CD4-positive, alpha-beta memory T cell (primary cell): ENCODE measurements at regions not wholly inside any gene's neighbourhood (a gene's known extent, or its start where the extent isn't known, plus 50 kb on each side); places are given as distances from the start of the nearest gene placed in this dataset.
"Not testable (repeated sequence)": the region's sequence is repeated elsewhere in the genome, so short reads cannot be mapped to it uniquely, and the experiment has no call there.

Experiments
- CTCF ChIA-PET: fragments of 350-600 bp; sonication (Branson Sonifier 250); formaldehyde crosslinking; loops from one replicate; lab custom pipeline; 2021; ENCODE audit warnings: inconsistent platforms; ENCODE audit not compliant: partially characterized antibody; lab: Charles Lee
- POLR2A ChIA-PET: fragments of 350-600 bp; sonication (Branson Sonifier 250); formaldehyde crosslinking; loops from one replicate; lab custom pipeline; 2021; ENCODE audit not compliant: partially characterized antibody; lab: Charles Lee
- DNase-seq, 5 donors: peaks; one replicate each; pipeline versions ENCODE4 v3.0.0 to v3.0.0-alpha.2; 2020 to 2022; ENCODE audit warnings: mixed read lengths in 1 of 5
- H3K27ac ChIP-seq: one replicate; pipeline ENCODE4 v1.7.0; 2013; ENCODE audit warnings: low read depth, low read length
- H3K27me3 ChIP-seq: 2 replicates; pipeline ENCODE4 v1.7.0; 2013; ENCODE audit warnings: mild to moderate bottlenecking, low read length, moderate library complexity; ENCODE audit not compliant: insufficient read depth
- H3K36me3 ChIP-seq: 2 replicates; pipeline ENCODE4 v1.7.0; 2013; ENCODE audit warnings: mild to moderate bottlenecking, low read length, moderate library complexity; ENCODE audit not compliant: insufficient read depth
- H3K4me1 ChIP-seq: 2 replicates; pipeline ENCODE4 v1.7.0; 2013; ENCODE audit warnings: mild to moderate bottlenecking, low read length, moderate library complexity; ENCODE audit not compliant: insufficient read depth
- H3K4me3 ChIP-seq, 2 donors: one replicate each; pipeline ENCODE4 v1.7.0; 2013; ENCODE audit warnings: low read length in 2 of 2, mild to moderate bottlenecking in 1 of 2
- H3K9me3 ChIP-seq, 2 donors: one replicate each; pipeline ENCODE4 v1.7.0; 2013; ENCODE audit warnings: low read length in 2 of 2, control low read depth in 1 of 2; ENCODE audit not compliant: control insufficient read depth in 1 of 2
- H3K27ac Mint-ChIP-seq, 7 donors: one replicate each; pipeline ENCODE4 v1.8.0; 2020 to 2021; ENCODE audit warnings: mixed read lengths in 7 of 7, mild to moderate bottlenecking in 6 of 7, inconsistent platforms in 3 of 7, moderate library complexity in 3 of 7
- H3K27me3 Mint-ChIP-seq, 2 donors: one replicate each; pipeline ENCODE4 v1.8.0; 2020 to 2021; ENCODE audit warnings: mixed read lengths in 2 of 2
- H3K36me3 Mint-ChIP-seq, 2 donors: one replicate each; pipeline ENCODE4 v1.8.0; 2020 to 2021; ENCODE audit warnings: mixed read lengths in 2 of 2, inconsistent platforms in 1 of 2, mild to moderate bottlenecking in 1 of 2
- H3K4me1 Mint-ChIP-seq, 4 donors: one replicate each; pipeline ENCODE4 v1.8.0; 2020 to 2021; ENCODE audit warnings: mixed read lengths in 4 of 4, mild to moderate bottlenecking in 1 of 4
- H3K4me3 Mint-ChIP-seq, 8 donors: one replicate each; pipeline ENCODE4 v1.8.0; 2020 to 2021; ENCODE audit warnings: mixed read lengths in 8 of 8, mild to moderate bottlenecking in 7 of 8, moderate library complexity in 6 of 8, inconsistent platforms in 3 of 8
- H3K9me3 Mint-ChIP-seq, 8 donors: one replicate each; pipeline ENCODE4 v1.8.0; 2020 to 2021; ENCODE audit warnings: mixed read lengths in 8 of 8, mild to moderate bottlenecking in 5 of 8, inconsistent platforms in 3 of 8, moderate library complexity in 1 of 8
- intact Hi-C: fragments of 100-400 bp; cut with micrococcal nuclease; formaldehyde crosslinking; loops from one replicate; pipeline ENCODE4 v1.15.1; 2023

DNA sequence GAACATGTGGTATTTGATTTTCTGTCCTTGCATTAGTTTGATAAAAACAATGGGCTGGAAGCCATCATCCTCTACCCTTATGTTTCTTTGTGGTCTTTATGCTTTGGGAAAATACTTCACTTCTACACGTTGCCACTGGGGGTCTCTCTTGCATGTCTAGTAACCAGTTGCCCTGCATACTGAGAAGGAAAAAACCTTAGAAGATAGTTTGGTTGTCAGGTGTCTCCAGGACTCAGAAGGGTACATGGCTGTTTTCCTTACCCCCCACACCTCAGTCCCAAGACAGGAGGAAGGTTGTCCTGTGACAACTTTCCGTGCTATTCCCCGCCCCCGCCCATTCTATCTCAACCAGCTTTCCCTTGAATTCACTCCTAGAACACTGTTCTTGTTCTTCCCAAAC lies 62.1 kb upstream of the LANCL3 start:
- Mint-ChIP-seq H3K27ac (no peak overlapping the region), H3K4me1 (no peaks in the 10 kb centered on the region), H3K4me3 (no peak overlapping the region), H3K9me3 (no peaks in the 10 kb centered on the region), H3K27me3 (peaks cover 0 to 2% of the 10 kb centered on the region in 2 donors), H3K36me3 (no peaks in the 10 kb centered on the region)
- Histone ChIP-seq H3K4me1 (no peaks in the 10 kb centered on the region), H3K27me3 (no peaks in the 10 kb centered on the region), H3K27ac (no peak overlapping the region), H3K9me3 (no peaks in the 10 kb centered on the region), H3K4me3 (no peak overlapping the region), H3K36me3 (no peaks in the 10 kb centered on the region)
- ChIA-PET POLR2A (no interaction called here), CTCF (interaction anchor here (1.7 kb wide), 1 partner anchor 16 kb away, joined by 8 read pairs; no protein-coding TSS in a partner anchor)
- DNase-seq: no peak
- intact Hi-C loops: no loop called here

DNA sequence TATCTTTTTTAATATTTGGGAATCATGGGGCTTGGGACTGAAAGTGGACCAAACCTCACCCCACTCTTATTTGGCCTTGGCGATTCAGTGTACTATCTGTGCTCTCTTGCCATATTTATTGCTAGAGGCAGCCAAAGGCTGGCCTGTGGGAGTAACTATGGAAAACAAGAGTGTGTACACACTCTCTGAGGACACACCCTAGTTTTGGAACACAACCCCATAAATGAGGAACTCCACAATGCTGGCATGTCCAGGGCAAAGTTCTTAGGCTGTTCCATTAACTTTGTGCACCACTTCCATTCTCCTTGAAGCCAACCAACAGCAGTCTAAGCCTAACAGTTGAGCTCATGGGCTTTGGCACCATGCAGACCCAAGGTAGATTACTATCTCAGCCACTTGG lies 54.9 kb upstream of the LANCL3 start:
- H3K27me3 Mint-ChIP-seq: not testable (repeated sequence)

DNA sequence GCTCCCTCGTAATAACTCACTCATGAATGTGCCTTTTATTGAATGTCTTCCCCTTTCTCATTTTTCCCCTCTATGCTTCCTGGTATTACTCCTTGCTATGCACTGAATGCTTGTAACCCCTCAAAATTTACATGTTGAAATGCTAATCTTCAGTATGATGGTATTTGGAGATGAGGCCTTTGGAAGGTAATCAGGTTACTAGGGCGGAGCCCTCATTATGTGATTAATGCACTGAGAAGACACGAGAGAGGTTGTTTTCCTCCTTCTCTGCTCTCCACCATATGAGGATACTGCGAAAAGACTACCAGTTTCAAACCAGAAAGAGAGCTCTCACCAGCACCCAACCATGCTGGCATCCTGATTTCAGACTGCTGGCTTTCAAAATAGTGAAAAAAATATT lies 52.2 kb upstream of the LANCL3 start:
- POLR2A ChIA-PET, H3K36me3 Mint-ChIP-seq, H3K9me3 Mint-ChIP-seq: not testable (repeated sequence)

More for the DNA sequence above, 54.9 kb upstream of the LANCL3 start:
- H3K9me3 ChIP-seq, intact Hi-C loops, DNase-seq, H3K4me3 Mint-ChIP-seq, H3K36me3 Mint-ChIP-seq, H3K36me3 ChIP-seq, H3K9me3 Mint-ChIP-seq, H3K4me3 ChIP-seq, H3K4me1 ChIP-seq, H3K27ac ChIP-seq, POLR2A ChIA-PET, H3K27me3 ChIP-seq, H3K4me1 Mint-ChIP-seq, H3K27ac Mint-ChIP-seq, CTCF ChIA-PET: not testable (repeated sequence)

DNA sequence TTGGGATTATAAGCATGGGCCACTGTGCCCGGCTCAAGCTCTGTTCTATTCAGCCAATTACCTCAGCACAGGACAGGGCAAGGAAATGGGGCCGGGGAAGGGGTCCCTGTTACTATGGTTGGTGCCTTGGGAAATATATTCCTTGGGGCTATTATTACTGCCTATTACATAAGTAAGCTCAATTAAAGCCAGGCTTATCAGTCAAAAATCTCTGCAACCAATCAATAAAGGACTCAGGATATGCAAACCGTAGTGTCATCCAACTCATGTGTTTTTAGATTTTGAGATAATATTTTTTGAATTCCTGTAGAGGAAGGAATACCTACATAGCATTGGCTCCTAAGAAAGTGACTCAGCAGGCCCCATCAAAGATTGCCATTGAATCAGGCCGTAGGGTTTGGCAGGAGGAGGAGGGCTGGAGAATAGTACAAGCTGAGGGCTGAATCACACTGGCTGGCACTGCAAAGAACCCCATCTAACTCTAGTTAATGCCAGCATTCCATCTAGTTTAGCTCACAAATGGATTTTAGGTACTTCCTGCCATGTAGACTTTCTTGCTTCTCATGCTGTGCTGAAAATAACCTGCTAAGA lies 50.5 kb upstream of the LANCL3 start:
- H3K27me3 Mint-ChIP-seq, H3K36me3 ChIP-seq, H3K9me3 Mint-ChIP-seq, POLR2A ChIA-PET, H3K27ac Mint-ChIP-seq, H3K4me3 Mint-ChIP-seq, H3K4me1 Mint-ChIP-seq, H3K27me3 ChIP-seq, H3K36me3 Mint-ChIP-seq, H3K27ac ChIP-seq, DNase-seq, CTCF ChIA-PET, H3K9me3 ChIP-seq, H3K4me1 ChIP-seq, H3K4me3 ChIP-seq, intact Hi-C loops: not testable (repeated sequence)

More for the DNA sequence above, 52.2 kb upstream of the LANCL3 start:
- H3K4me1 Mint-ChIP-seq, H3K27ac Mint-ChIP-seq, H3K4me3 ChIP-seq, H3K4me3 Mint-ChIP-seq, H3K27ac ChIP-seq, DNase-seq, H3K4me1 ChIP-seq, H3K36me3 ChIP-seq, H3K27me3 Mint-ChIP-seq, CTCF ChIA-PET, H3K27me3 ChIP-seq, H3K9me3 ChIP-seq, intact Hi-C loops: not testable (repeated sequence)
